HepG2 (cell line): ENCODE measurements at regions not wholly inside any gene's neighbourhood (a gene's known extent, or its start where the extent isn't known, plus 50 kb on each side); places are given as distances from the start of the nearest gene placed in this dataset.

Experiments
- ETV6 ChIP-seq: sonication (generic); formaldehyde crosslinking; conservative IDR thresholded peaks from 2 replicates; pipeline ENCODE4 v1.4.0; 2020; ENCODE audit warnings: missing genetic modification reagents
- JUN ChIP-seq: sonication (generic); formaldehyde crosslinking; IDR thresholded peaks from 2 replicates; pipeline ENCODE4 v1.4.0; 2020; ENCODE audit warnings: mild to moderate bottlenecking, missing genetic modification reagents
- NFIC ChIP-seq: IDR thresholded peaks from 2 replicates; pipeline ENCODE4 v1.6.1; 2012; ENCODE audit warnings: mild to moderate bottlenecking, low read length, inconsistent platforms
- NFYC ChIP-seq: IDR thresholded peaks from 2 replicates; pipeline ENCODE4 v1.6.1; 2016; ENCODE audit warnings: missing genetic modification reagents, missing compliant biosample characterization
- POLR2AphosphoS5 ChIP-seq: IDR thresholded peaks from 2 replicates; pipeline ENCODE4 v1.6.1; 2012; ENCODE audit warnings: low read depth, low read length
- RXRA ChIP-seq: sonication (generic); formaldehyde crosslinking; IDR thresholded peaks from 2 replicates; pipeline ENCODE4 v1.5.1; 2020; ENCODE audit warnings: missing genetic modification reagents
- SP1 ChIP-seq, 2 experiments: fragments of 450-650 bp in 1 of 2; sonication (generic) in 1 of 2; formaldehyde crosslinking in 1 of 2; IDR thresholded peaks; 2 replicates each; pipeline versions ENCODE4 v1.4.0 to v1.6.1; 2016 to 2020; ENCODE audit warnings: missing genetic modification reagents in 1 of 2
- ZFP36L1 ChIP-seq: sonication (generic); formaldehyde crosslinking; IDR thresholded peaks from 2 replicates; pipeline ENCODE4 v1.8.0; 2022; ENCODE audit warnings: mild to moderate bottlenecking, missing genetic modification reagents, moderate library complexity
- ZNF329 ChIP-seq: sonication (generic); formaldehyde crosslinking; IDR thresholded peaks from 2 replicates; pipeline ENCODE4 v1.9.0; 2021; ENCODE audit warnings: low read depth, mild to moderate bottlenecking, missing genetic modification reagents
- TF ChIP-seq, protein P1 (sequence below): sonication (generic); formaldehyde crosslinking; conservative IDR thresholded peaks from 2 replicates; pipeline ENCODE4 v1.5.0; 2020; ENCODE audit warnings: missing genetic modification reagents
- TF ChIP-seq, protein P2 (sequence below): sonication (generic); formaldehyde crosslinking; IDR thresholded peaks from 2 replicates; pipeline ENCODE4 v1.4.0; 2020; ENCODE audit warnings: mild to moderate bottlenecking, missing genetic modification reagents
- TF ChIP-seq, protein P3 (sequence below): sonication (generic); formaldehyde crosslinking; IDR thresholded peaks from 2 replicates; pipeline ENCODE4 v1.5.0; 2020; ENCODE audit warnings: mild to moderate bottlenecking, missing genetic modification reagents, moderate library complexity

DNA sequence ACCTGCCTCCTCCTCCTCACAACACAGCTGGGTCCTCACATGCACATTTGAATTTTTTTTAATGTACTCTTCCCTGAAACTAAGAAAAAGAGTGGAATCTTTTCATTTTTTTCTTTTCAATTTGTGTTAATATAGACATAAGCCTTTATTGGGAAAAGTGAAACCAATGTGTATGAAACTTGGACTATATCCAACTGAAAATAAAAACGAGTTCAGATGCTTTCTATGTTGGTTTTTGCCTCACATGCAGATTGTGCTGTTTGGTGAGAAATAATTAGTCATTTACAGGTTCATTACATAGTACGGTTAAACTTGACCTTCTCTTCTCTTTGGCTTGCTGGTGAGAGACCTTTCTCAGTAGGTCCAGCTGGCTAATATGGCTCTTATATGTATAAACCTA, 515.2 kb upstream of the FANCL start:
- TF ChIP-seq ETV6 (CRISPR knock-in tag) (no peak), NFIC (no peak), ZFP36L1 (CRISPR knock-in tag) (no peak), JUN (CRISPR knock-in tag) (no peak), RXRA (CRISPR knock-in tag) (no peak), NFYC (CRISPR knock-in tag) (no peak), SP1 (IDR thresholded peaks at IDR 0.05) (no peak), SP1 (CRISPR knock-in tag; IDR thresholded peaks at IDR 0.05) (no peak), POLR2AphosphoS5 (no peak), ZNF329 (CRISPR knock-in tag) (no peak)
- TF ChIP-seq, protein P1, sequence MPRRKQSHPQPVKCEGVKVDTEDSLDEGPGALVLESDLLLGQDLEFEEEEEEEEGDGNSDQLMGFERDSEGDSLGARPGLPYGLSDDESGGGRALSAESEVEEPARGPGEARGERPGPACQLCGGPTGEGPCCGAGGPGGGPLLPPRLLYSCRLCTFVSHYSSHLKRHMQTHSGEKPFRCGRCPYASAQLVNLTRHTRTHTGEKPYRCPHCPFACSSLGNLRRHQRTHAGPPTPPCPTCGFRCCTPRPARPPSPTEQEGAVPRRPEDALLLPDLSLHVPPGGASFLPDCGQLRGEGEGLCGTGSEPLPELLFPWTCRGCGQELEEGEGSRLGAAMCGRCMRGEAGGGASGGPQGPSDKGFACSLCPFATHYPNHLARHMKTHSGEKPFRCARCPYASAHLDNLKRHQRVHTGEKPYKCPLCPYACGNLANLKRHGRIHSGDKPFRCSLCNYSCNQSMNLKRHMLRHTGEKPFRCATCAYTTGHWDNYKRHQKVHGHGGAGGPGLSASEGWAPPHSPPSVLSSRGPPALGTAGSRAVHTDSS (CRISPR knock-in tag): no peak
- TF ChIP-seq, protein P2, sequence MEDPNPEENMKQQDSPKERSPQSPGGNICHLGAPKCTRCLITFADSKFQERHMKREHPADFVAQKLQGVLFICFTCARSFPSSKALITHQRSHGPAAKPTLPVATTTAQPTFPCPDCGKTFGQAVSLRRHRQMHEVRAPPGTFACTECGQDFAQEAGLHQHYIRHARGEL: no peak
- TF ChIP-seq, protein P3, sequence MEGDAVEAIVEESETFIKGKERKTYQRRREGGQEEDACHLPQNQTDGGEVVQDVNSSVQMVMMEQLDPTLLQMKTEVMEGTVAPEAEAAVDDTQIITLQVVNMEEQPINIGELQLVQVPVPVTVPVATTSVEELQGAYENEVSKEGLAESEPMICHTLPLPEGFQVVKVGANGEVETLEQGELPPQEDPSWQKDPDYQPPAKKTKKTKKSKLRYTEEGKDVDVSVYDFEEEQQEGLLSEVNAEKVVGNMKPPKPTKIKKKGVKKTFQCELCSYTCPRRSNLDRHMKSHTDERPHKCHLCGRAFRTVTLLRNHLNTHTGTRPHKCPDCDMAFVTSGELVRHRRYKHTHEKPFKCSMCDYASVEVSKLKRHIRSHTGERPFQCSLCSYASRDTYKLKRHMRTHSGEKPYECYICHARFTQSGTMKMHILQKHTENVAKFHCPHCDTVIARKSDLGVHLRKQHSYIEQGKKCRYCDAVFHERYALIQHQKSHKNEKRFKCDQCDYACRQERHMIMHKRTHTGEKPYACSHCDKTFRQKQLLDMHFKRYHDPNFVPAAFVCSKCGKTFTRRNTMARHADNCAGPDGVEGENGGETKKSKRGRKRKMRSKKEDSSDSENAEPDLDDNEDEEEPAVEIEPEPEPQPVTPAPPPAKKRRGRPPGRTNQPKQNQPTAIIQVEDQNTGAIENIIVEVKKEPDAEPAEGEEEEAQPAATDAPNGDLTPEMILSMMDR (CRISPR knock-in tag): no peak
